ENCODE measurements at regions not wholly inside any gene's neighbourhood (a gene's known extent, or its start where the extent isn't known, plus 50 kb on each side); places are given as distances from the start of the nearest gene placed in this dataset.

GRCh38 chr2:107197594-107198294 lies 311.8 kb upstream of the ST6GAL2 start:
- Histone ChIP-seq H3K4me2 (no peak overlapping the region), H3K27ac (no peak overlapping the region), H2AFZ (no peak overlapping the region), H3K27me3 (ENCODE audit: insufficient read depth, low read depth) (no peaks in the 10 kb centered on the region; the same call in 1 of the 2 replicates), H3K4me1 (replicated peaks; ENCODE audit: insufficient read depth) (no peaks in the 10 kb centered on the region), H3K9me2 (ENCODE audit: insufficient read depth) (no peaks in the 10 kb centered on the region), H3K4me3 (no peak overlapping the region), H3K9me3 (ENCODE audit: insufficient read depth, low read depth) (no peaks in the 10 kb centered on the region), H4K20me1 (ENCODE audit: insufficient read depth) (no peaks in the 10 kb centered on the region), H3K36me3 (ENCODE audit: low read depth) (no peaks in the 10 kb centered on the region), H3F3A (ENCODE audit: insufficient read depth, low read depth) (no peaks in the 10 kb centered on the region), H3K79me2 (ENCODE audit: low read depth) (no peaks in the 10 kb centered on the region)
- no TSS peak for BruUV-seq (replicated peaks)
- POLR2A ChIA-PET (ENCODE audit: unreplicated experiment): no interaction called here
- intact Hi-C loops (cut with micrococcal nuclease; ENCODE audit: unreplicated experiment): no loop called here
- CTCF ChIA-PET: no interaction called here
- no peak for DNase-seq
- TF ChIP-seq CTCF (conservative IDR thresholded peaks at IDR 0.05) (no peak), EZH2 (IDR thresholded peaks at IDR 0.05; ENCODE audit: low read depth) (no peak)

- H3K36me3 ChIP-seq (ENCODE audit: low read depth): no peaks in the 10 kb centered on the region
- H3K79me2 ChIP-seq (ENCODE audit: low read depth): no peaks in the 10 kb centered on the region
- ChIA-PET POLR2A (ENCODE audit: unreplicated experiment) (no interaction called here), CTCF (no interaction called here)
- H2AFZ ChIP-seq: no peak overlapping the region
- H3K9me3 ChIP-seq (ENCODE audit: insufficient read depth, low read depth): no peaks in the 10 kb centered on the region
- H3K4me2 ChIP-seq: no peak overlapping the region
- H3K4me3 ChIP-seq: no peak overlapping the region
- no peaks in the 10 kb centered on the region for H3K4me1 ChIP-seq (replicated peaks; ENCODE audit: insufficient read depth)
- BruUV-seq (replicated peaks): no TSS peak
- no peaks in the 10 kb centered on the region; the same call in 1 of the 2 replicates for H3K27me3 ChIP-seq (ENCODE audit: insufficient read depth, low read depth)
- H3K27ac ChIP-seq: no peak overlapping the region
- TF ChIP-seq CTCF (conservative IDR thresholded peaks at IDR 0.05) (no peak), EZH2 (IDR thresholded peaks at IDR 0.05; ENCODE audit: low read depth) (no peak)
- H3K9me2 ChIP-seq (ENCODE audit: insufficient read depth): no peaks in the 10 kb centered on the region; the same call in 1 of the 2 replicates
- no peaks in the 10 kb centered on the region for H4K20me1 ChIP-seq (ENCODE audit: insufficient read depth)
- no peaks in the 10 kb centered on the region for H3F3A ChIP-seq (ENCODE audit: insufficient read depth, low read depth)
- DNase-seq: no peak
- intact Hi-C loops (cut with micrococcal nuclease; ENCODE audit: unreplicated experiment): no loop called here
Measured at GRCh38 chr2:107202962-107203591, 317.1 kb upstream of the ST6GAL2 start.

- Histone ChIP-seq H3F3A (ENCODE audit: insufficient read depth, low read depth) (no peaks in the 10 kb centered on the region), H2AFZ (no peak overlapping the region), H3K4me1 (replicated peaks; ENCODE audit: insufficient read depth) (no peaks in the 10 kb centered on the region), H3K27me3 (ENCODE audit: insufficient read depth, low read depth) (no peaks in the 10 kb centered on the region), H3K79me2 (ENCODE audit: low read depth) (no peaks in the 10 kb centered on the region), H3K4me2 (no peak overlapping the region), H3K27ac (no peak overlapping the region), H3K36me3 (ENCODE audit: low read depth) (no peaks in the 10 kb centered on the region), H3K9me3 (ENCODE audit: insufficient read depth, low read depth) (no peaks in the 10 kb centered on the region), H4K20me1 (ENCODE audit: insufficient read depth) (no peaks in the 10 kb centered on the region), H3K4me3 (no peak overlapping the region), H3K9me2 (ENCODE audit: insufficient read depth) (no peaks in the 10 kb centered on the region)
- no TSS peak for BruUV-seq (replicated peaks)
- no peak for DNase-seq
- intact Hi-C loops (cut with micrococcal nuclease; ENCODE audit: unreplicated experiment): no loop called here
- TF ChIP-seq EZH2 (IDR thresholded peaks at IDR 0.05; ENCODE audit: low read depth): no peak
- TF ChIP-seq CTCF (conservative IDR thresholded peaks at IDR 0.05): no peak
- ChIA-PET CTCF (no interaction called here), POLR2A (ENCODE audit: unreplicated experiment) (no interaction called here)
Measured at GRCh38 chr2:107215401-107216350, 329.7 kb upstream of the ST6GAL2 start.
